Rectal smooth muscle tissue (tissue), 1 donor: ENCODE measurements at regions not wholly inside any gene's neighbourhood (a gene's known extent, or its start where the extent isn't known, plus 50 kb on each side); places are given as distances from the start of the nearest gene placed in this dataset.

Source experiments
- H3K27ac ChIP-seq: one replicate; pipeline ENCODE4 v1.7.0; 2013; ENCODE audit warnings: low read depth, low read length, inconsistent platforms
- H3K27me3 ChIP-seq: one replicate; pipeline ENCODE4 v1.7.0; 2013; ENCODE audit warnings: low read length; ENCODE audit not compliant: control insufficient read depth, insufficient read depth
- H3K36me3 ChIP-seq: one replicate; pipeline ENCODE4 v1.7.0; 2013; ENCODE audit warnings: low read length; ENCODE audit not compliant: control insufficient read depth, insufficient read depth
- H3K4me1 ChIP-seq: one replicate; pipeline ENCODE4 v1.7.0; 2013; ENCODE audit warnings: low read length; ENCODE audit not compliant: control insufficient read depth, insufficient read depth
- H3K4me3 ChIP-seq: one replicate; pipeline ENCODE4 v1.7.0; 2013; ENCODE audit warnings: low read length
- H3K9ac ChIP-seq: one replicate; pipeline ENCODE4 v1.7.0; 2013; ENCODE audit warnings: low read length

- no peaks in the 10 kb centered on the region for H3K36me3 ChIP-seq
- peaks cover 20% of the 10 kb centered on the region for H3K4me1 ChIP-seq
- no peak overlapping the region for H3K27ac ChIP-seq
- H3K4me3 ChIP-seq = no peak overlapping the region
- H3K9ac ChIP-seq = no peak overlapping the region
- H3K27me3 ChIP-seq = no peaks in the 10 kb centered on the region
Measured at GRCh38 chr20:8073024-8073832, 53.7 kb upstream of the TMX4 start.

GRCh38 chr20:8074931-8075330 lies 55.4 kb upstream of the TMX4 start:
- Histone ChIP-seq H3K27me3 (no peaks in the 10 kb centered on the region), H3K27ac (no peak overlapping the region), H3K4me1 (peaks cover 20% of the 10 kb centered on the region), H3K36me3 (no peaks in the 10 kb centered on the region), H3K9ac (no peak overlapping the region), H3K4me3 (no peak overlapping the region)

GRCh38 chr20:8076306-8077136 lies 55.5 kb upstream of the PLCB1 start:
- Histone ChIP-seq H3K27ac (peak overlapping the region; percentile 71), H3K4me3 (no peak overlapping the region), H3K9ac (no peak overlapping the region), H3K36me3 (no peaks in the 10 kb centered on the region), H3K4me1 (peaks cover 20% of the 10 kb centered on the region), H3K27me3 (no peaks in the 10 kb centered on the region)

- no peak overlapping the region for H3K9ac ChIP-seq
- H3K27me3 ChIP-seq = no peaks in the 10 kb centered on the region
- H3K4me1 ChIP-seq = peaks cover 20% of the 10 kb centered on the region
- H3K27ac ChIP-seq = peak overlapping the region; percentile 71
- no peak overlapping the region for H3K4me3 ChIP-seq
- no peaks in the 10 kb centered on the region for H3K36me3 ChIP-seq
Measured at GRCh38 chr20:8077137-8077466, 55.0 kb upstream of the PLCB1 start.

- H3K36me3 ChIP-seq = no peaks in the 10 kb centered on the region
- no peak overlapping the region for H3K27ac ChIP-seq
- no peaks in the 10 kb centered on the region for H3K27me3 ChIP-seq
- peaks cover 20% of the 10 kb centered on the region for H3K4me1 ChIP-seq
- no peak overlapping the region for H3K9ac ChIP-seq
- H3K4me3 ChIP-seq = no peak overlapping the region
Measured at GRCh38 chr20:8078528-8078914, 53.5 kb upstream of the PLCB1 start.

GRCh38 chr20:8079976-8080375 lies 52.1 kb upstream of the PLCB1 start:
- Histone ChIP-seq H3K4me1 (peaks cover 20% of the 10 kb centered on the region), H3K4me3 (no peak overlapping the region), H3K9ac (no peak overlapping the region)

GRCh38 chr20:8082025-8082424 lies 50.0 kb upstream of the PLCB1 start:
- H3K36me3 ChIP-seq = no peaks in the 10 kb centered on the region
- H3K9ac ChIP-seq = no peak overlapping the region
- H3K27ac ChIP-seq = no peak overlapping the region
- H3K4me3 ChIP-seq = peak overlapping the region; percentile 1
- peaks cover 7% of the 10 kb centered on the region for H3K4me1 ChIP-seq
- no peaks in the 10 kb centered on the region for H3K27me3 ChIP-seq

More at GRCh38 chr20:8079976-8080375, 52.1 kb upstream of the PLCB1 start:
- H3K27me3 ChIP-seq = no peaks in the 10 kb centered on the region
- H3K27ac ChIP-seq = no peak overlapping the region
- H3K36me3 ChIP-seq = no peaks in the 10 kb centered on the region
